H54 (cell line): ENCODE measurements at regions not wholly inside any gene's neighbourhood (a gene's known extent, or its start where the extent isn't known, plus 50 kb on each side); places are given as distances from the start of the nearest gene placed in this dataset.

Source experiments
- DNase-seq: peaks from one replicate; pipeline ENCODE4 v3.0.0; 2011; ENCODE audit warnings: low spot score, mixed read lengths; ENCODE audit not compliant: insufficient read length
- FAIRE-seq: peaks from 3 replicates; lab custom pipeline; 2011; peaks lifted over from hg19 to GRCh38; lab: Jason Lieb, UNC
- POLR2A ChIP-seq: IDR thresholded peaks from 2 replicates; pipeline ENCODE4 v1.6.1; 2011; ENCODE audit warnings: low read depth, mild to moderate bottlenecking, low read length

DNA sequence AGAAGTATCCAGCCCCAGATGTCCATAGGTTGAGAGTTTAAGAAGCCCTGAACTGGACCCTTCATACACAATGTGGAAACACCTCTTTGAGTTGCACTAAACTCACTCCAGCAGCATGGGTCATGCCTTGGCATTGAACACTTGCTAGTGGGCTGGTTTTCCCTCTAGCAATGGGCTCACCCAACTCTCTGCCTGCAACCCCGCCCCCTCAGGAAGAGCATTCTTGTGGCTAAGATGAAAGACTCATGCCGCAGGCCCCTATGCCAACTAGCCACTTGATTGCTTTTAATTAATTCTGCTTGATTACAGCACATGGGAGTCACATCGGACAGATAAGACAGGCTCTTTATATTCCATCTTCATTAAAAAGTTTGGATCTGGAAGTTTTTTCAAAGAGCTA lies 136.5 kb upstream of the GJB5 start:
- no peak for DNase-seq
- no peak for FAIRE-seq
- TF ChIP-seq POLR2A: no peak

GRCh38 chr1:34619256-34619655 lies 135.6 kb upstream of the GJB5 start:
- DNase-seq: no peak
- TF ChIP-seq POLR2A: no peak
- no peak for FAIRE-seq

GRCh38 chr1:34621916-34622315 lies 132.9 kb upstream of the GJB5 start:
- FAIRE-seq (no peak), DNase-seq (no peak)
- TF ChIP-seq POLR2A: no peak

GRCh38 chr1:34625521-34626015 lies 129.3 kb upstream of the GJB5 start:
- DNase-seq (no peak), FAIRE-seq (no peak)
- TF ChIP-seq POLR2A: no peak

DNA sequence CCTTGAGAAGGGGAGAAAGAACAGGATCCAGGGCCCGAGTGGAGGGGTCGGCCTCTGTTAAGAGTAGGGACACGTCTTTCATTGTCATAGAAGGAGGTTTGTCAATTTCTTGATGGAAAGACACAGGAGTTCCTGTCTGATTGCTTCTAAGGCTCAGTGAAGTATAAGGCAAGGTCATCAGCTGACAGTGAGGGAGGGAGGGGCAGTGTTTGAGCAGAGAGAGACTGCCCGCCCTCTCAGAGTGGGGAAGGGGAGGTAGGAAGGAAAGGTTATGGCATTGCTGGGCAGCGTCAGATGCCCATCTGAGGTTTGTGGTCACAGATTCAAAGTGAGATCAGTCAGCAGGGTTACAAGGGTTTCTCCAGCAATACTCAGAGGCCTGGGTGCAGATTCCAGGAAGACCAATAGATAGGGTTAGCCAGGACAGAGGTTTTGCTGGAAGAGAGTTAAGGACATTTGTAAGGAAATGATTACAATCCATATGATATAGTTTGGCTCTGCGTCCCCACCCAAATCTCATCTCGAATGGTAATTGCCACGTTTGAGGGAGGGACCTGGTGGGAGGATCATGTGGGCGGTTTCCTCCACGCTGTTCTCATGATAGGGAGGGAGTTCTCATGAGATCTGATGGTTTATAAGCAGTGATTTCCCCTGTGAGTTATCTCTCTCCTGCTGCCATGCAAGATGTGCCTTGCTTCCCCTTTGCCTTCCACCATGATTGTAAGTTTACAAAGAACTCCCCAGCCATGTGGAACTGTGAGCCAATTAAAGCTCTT lies 127.2 kb upstream of the GJB5 start:
- FAIRE-seq (no peak), DNase-seq (no peak)
- TF ChIP-seq POLR2A: no peak

- FAIRE-seq (no peak), DNase-seq (no peak)
- no peak for TF ChIP-seq POLR2A
These were observed 123.7 kb upstream of the GJB5 start for GRCh38 chr1:34631126-34631525.

- no peak for TF ChIP-seq POLR2A
- no peak for DNase-seq
- no peak for FAIRE-seq
These were observed 115.1 kb upstream of the GJB5 start for GRCh38 chr1:34639701-34640100.

DNA sequence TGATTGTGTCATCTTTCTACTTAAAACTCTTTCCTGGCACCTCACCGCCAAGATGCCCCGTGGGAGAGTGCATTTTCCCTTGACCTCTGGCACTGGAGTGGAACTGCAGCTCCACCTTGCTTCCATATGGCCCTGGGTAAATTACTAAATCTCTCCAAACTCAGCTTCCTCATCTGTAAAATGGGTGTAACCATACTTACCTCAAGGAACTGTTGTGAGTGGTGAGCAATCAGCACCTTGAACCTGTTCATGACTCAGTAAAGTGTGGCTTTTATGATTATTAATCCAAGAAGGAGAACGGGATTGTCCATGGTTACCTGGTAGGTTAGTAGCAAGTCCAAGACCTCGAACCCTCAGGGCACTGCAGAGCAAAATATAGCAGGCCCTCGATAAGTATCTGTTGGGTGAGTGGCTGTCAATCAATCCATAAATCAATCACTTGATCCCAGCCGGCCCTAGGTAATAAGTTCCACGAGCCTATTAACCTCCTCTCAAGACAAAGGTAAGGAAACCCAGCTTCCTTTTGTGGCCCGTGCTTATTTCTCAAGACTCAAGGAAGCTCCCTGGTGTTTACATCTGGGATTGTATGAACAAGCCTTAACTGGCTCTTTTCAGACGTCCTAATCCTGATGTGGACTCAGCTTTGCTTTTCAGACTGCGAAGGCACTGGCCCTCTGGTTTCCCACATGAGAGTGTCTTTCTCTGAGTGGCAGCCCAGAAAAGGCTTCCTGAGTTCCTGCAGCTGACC lies 114.0 kb upstream of the GJB5 start:
- no peak for TF ChIP-seq POLR2A
- DNase-seq (no peak), FAIRE-seq (no peak)

DNA sequence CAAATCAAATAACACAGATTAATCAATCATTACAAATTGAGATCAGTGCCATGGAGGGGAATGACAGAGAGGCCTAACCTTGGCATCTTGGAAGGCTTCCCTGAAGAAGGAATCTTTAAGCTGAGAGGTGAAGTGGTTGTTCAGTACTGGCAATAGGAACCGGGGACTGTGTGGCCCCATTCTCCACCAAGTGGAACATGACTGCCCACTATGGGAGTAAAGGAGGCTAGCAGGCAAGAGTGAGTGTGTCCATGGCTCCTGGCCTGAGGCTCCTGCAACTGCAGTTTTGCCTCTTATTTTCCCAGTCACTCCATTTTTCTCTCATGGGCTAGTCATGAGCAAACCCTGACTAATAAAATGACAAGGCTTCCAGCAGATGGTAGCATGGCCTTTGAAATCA lies 112.2 kb upstream of the GJB5 start:
- no peak for TF ChIP-seq POLR2A
- DNase-seq: no peak
- FAIRE-seq: no peak

DNA sequence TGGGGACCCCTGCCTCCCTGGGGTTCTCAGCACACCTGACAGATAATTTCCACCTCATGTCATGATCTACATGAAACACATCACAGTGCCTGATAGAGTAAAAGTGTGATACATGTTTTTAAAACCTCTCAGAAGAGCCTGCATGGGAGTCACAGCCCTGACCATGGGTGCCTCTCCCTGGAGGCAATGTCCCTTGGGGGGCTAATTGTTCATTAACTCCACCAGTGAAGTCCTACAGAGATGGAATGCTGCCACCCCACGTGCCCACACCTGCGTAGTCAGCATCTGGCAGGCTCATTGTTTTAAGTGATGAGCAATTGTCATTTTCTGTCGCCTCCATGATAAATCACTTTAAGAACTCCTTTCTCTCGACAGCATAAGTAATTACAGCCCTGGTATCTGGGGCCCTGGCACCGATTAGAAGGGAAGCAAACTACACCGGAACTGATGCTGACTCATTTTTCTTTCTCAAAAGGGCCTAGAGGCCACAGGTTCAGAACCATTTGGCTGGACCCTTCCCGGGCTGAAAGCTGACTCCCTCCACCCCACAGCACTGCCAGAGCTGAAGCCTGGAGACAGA lies 109.6 kb upstream of the GJB5 start:
- FAIRE-seq (no peak), DNase-seq (no peak)
- no peak for TF ChIP-seq POLR2A

DNA sequence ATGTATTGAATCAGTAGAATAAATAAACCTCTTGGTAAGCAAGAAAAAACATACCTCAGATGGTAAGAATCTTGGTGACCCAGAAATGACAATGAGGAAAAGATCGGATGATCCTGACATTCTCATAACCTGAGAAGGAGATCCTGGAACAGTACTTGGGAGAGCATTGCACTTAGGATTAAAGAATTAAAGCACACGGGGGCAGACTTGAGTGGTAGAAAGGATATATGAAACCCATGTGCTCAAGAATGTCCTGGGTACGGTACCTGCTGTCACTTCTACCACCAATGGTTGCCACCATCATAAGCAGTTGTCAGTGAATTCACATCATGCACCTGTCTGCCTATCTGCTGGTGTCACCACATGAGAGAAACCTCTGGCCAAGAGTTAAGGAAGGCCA lies 108.9 kb upstream of the GJB5 start:
- FAIRE-seq: no peak
- no peak for DNase-seq
- TF ChIP-seq POLR2A: no peak

DNA sequence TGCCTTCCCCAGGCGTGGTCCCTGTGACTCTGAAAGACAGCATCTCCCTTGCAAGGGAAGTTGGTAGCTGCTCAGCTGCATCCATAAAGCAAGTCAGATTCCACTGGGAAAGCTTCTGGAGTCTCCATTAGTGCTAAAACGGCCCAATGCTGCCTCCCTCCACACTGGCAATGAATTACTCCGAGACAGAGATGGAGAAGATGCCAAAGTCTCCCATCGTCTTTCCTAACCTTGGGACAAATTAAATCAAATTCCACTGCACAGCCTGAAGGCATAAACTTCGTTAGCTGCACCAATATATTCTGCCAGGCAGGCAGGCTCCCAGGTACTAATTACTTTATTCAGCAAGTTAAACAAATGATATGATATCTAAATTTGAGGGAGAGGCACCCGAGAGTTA lies 106.3 kb upstream of the GJB5 start:
- FAIRE-seq (no peak), DNase-seq (no peak)
- TF ChIP-seq POLR2A: no peak

GRCh38 chr1:34650090-34650489 lies 104.8 kb upstream of the GJB5 start:
- FAIRE-seq (no peak), DNase-seq (no peak)
- TF ChIP-seq POLR2A: no peak

GRCh38 chr1:34650800-34651199 lies 104.0 kb upstream of the GJB5 start:
- FAIRE-seq: no peak
- TF ChIP-seq POLR2A: no peak
- no peak for DNase-seq
